Right atrium auricular region (tissue), 2 donors: ENCODE measurements at regions not wholly inside any gene's neighbourhood (a gene's known extent, or its start where the extent isn't known, plus 50 kb on each side); places are given as distances from the start of the nearest gene placed in this dataset.

Source experiments
- DNase-seq: peaks from one replicate; pipeline ENCODE4 v3.0.0-alpha.2; 2019; ENCODE audit warnings: low spot score
- H3K27ac ChIP-seq, 2 donors: fragments of 200-600 bp; sonication (generic); 1 replicate in 1 of 2; 2 replicates in 1 of 2; pipeline ENCODE4 v1.5.1; 2016 to 2019
- H3K27me3 ChIP-seq, 2 donors: fragments of 200-600 bp; sonication (generic); one replicate each; pipeline versions ENCODE4 v1.5.1 to v1.6.0; 2017 to 2019
- H3K36me3 ChIP-seq: fragments of 200-600 bp; sonication (generic); one replicate; pipeline ENCODE4 v1.5.1; 2016
- H3K4me1 ChIP-seq, 2 donors: fragments of 200-600 bp; sonication (generic); one replicate each; pipeline versions ENCODE4 v1.5.1 to v1.6.0; 2017 to 2019
- H3K4me3 ChIP-seq, 2 donors: fragments of 200-600 bp; sonication (generic); 1 replicate in 1 of 2; 2 replicates in 1 of 2; pipeline ENCODE4 v1.5.1; 2017 to 2019; ENCODE audit warnings: mild to moderate bottlenecking in 1 of 2, moderate library complexity in 1 of 2
- H3K9me3 ChIP-seq, 2 donors: fragments of 200-600 bp; sonication (generic); one replicate each; pipeline ENCODE4 v1.5.1; 2019
- CTCF ChIP-seq, 2 donors: fragments of 200-600 bp; sonication (generic); IDR thresholded peaks; one replicate each; pipeline ENCODE4 v1.5.1; 2019; ENCODE audit warnings: antibody characterized with exemption in 2 of 2

- no peak for DNase-seq
- no peak for TF ChIP-seq CTCF (IDR thresholded peaks at IDR 0.05)
- H3K27me3 ChIP-seq = no peaks in the 10 kb centered on the region
- no peak overlapping the region for H3K27ac ChIP-seq
- H3K36me3 ChIP-seq = no peaks in the 10 kb centered on the region
- no peaks in the 10 kb centered on the region for H3K4me1 ChIP-seq
- H3K4me3 ChIP-seq = no peak overlapping the region
- H3K9me3 ChIP-seq = no peaks in the 10 kb centered on the region
These were observed 338.9 kb upstream of the ANO3 start for GRCh38 chr11:25993016-25993415.

GRCh38 chr11:26011474-26011873, 320.5 kb upstream of the ANO3 start:
- Histone ChIP-seq H3K4me3 (no peak overlapping the region), H3K36me3 (no peaks in the 10 kb centered on the region), H3K4me1 (no peaks in the 10 kb centered on the region), H3K27ac (no peak overlapping the region), H3K9me3 (no peaks in the 10 kb centered on the region), H3K27me3 (no peaks in the 10 kb centered on the region)
- TF ChIP-seq CTCF (IDR thresholded peaks at IDR 0.05) = no peak
- no peak for DNase-seq

- Histone ChIP-seq H3K4me1 (no peaks in the 10 kb centered on the region), H3K9me3 (no peaks in the 10 kb centered on the region), H3K36me3 (no peaks in the 10 kb centered on the region), H3K27ac (no peak overlapping the region), H3K4me3 (no peak overlapping the region), H3K27me3 (no peaks in the 10 kb centered on the region)
- no peak for TF ChIP-seq CTCF (IDR thresholded peaks at IDR 0.05)
- no peak for DNase-seq
These were observed 317.3 kb upstream of the ANO3 start for GRCh38 chr11:26014456-26015115.

GRCh38 chr11:26017322-26017860, 314.5 kb upstream of the ANO3 start:
- no peak for DNase-seq
- no peaks in the 10 kb centered on the region for H3K27me3 ChIP-seq
- no peak overlapping the region for H3K27ac ChIP-seq
- no peak overlapping the region for H3K4me3 ChIP-seq
- TF ChIP-seq CTCF (IDR thresholded peaks at IDR 0.05) = no peak
- H3K9me3 ChIP-seq = no peaks in the 10 kb centered on the region
- H3K4me1 ChIP-seq = no peaks in the 10 kb centered on the region
- H3K36me3 ChIP-seq = no peaks in the 10 kb centered on the region

DNA sequence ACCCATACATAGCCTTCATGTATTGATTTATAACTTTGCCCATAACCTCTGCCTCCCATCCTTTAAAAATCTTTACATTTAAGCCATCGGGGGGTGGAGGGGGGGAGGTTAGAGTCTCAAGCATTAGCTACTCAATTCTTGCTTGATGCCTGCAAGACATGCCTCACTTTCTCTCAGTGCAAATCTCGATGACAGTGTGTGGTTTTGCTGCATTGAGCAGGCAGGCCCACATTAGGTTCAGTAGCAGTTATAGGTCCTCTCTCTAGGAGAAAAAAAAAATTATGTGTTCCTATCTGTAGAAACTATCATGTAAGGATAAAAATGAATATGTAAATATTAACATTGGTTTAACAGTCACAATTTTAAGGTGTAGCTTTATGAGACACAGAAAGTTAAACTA, 314.0 kb upstream of the ANO3 start:
- no peak for TF ChIP-seq CTCF (IDR thresholded peaks at IDR 0.05)
- Histone ChIP-seq H3K27ac (no peak overlapping the region), H3K4me1 (no peaks in the 10 kb centered on the region), H3K4me3 (no peak overlapping the region), H3K9me3 (no peaks in the 10 kb centered on the region), H3K27me3 (no peaks in the 10 kb centered on the region), H3K36me3 (no peaks in the 10 kb centered on the region)
- DNase-seq = no peak

GRCh38 chr11:26018336-26018735, 313.6 kb upstream of the ANO3 start:
- Histone ChIP-seq H3K4me1 (no peaks in the 10 kb centered on the region), H3K36me3 (no peaks in the 10 kb centered on the region), H3K4me3 (no peak overlapping the region), H3K27me3 (no peaks in the 10 kb centered on the region), H3K27ac (no peak overlapping the region), H3K9me3 (no peaks in the 10 kb centered on the region)
- no peak for TF ChIP-seq CTCF (IDR thresholded peaks at IDR 0.05)
- DNase-seq = no peak
